HCT116 (cell line): ENCODE measurements at regions not wholly inside any gene's neighbourhood (a gene's known extent, or its start where the extent isn't known, plus 50 kb on each side); places are given as distances from the start of the nearest gene placed in this dataset.

Experiments
- ATAC-seq: fragments of 200-7000 bp; cut with Tn5 transposase; 2 replicates; pipeline ENCODE4 v1.9.1; 2020; ENCODE audit warnings: mild to moderate bottlenecking, moderate library complexity
- BruUV-seq: library from RNA; stranded (reverse); fragments of 400-500 nt; replicated peaks from 2 replicates; lab custom pipeline; 2021; lab: Mats Ljungman, UMichigan
- CTCF ChIA-PET: fragments of 300-600 bp; sonication (Branson Sonifier 250); formaldehyde crosslinking; loops from one replicate; lab custom pipeline; 2021; ENCODE audit warnings: antibody characterized with exemption; lab: Charles Lee
- POLR2A ChIA-PET: fragments of 300-600, 350-600 bp; sonication (Branson Sonifier 250); formaldehyde crosslinking; loops from one replicate; lab custom pipeline; 2021; ENCODE audit warnings: antibody characterized with exemption; lab: Charles Lee
- RAD21 ChIA-PET, 2 experiments: fragments of 300-600 bp; sonication (Branson Sonifier 250); formaldehyde crosslinking; loops; one replicate each; lab custom pipeline; 2023; ENCODE audit warnings: low total read pairs in 2 of 2; ENCODE audit not compliant: uncharacterized antibody in 2 of 2, unreplicated experiment in 2 of 2, low non-redundant PET in 1 of 2; lab: Charles Lee
- DNase-seq: peaks from one replicate; pipeline ENCODE4 v3.0.0-alpha.2; 2010; ENCODE audit warnings: low read depth, low spot score
- H2AFZ ChIP-seq: fragments of 200-600 bp; shearing (Covaris generic), sonication (generic); 2 replicates; pipeline ENCODE4 v1.6.1; 2017; ENCODE audit warnings: low read depth, mixed run types, mixed read lengths, antibody characterized with exemption, low read length; ENCODE audit not compliant: poor library complexity, severe bottlenecking
- H3K27ac ChIP-seq: 2 replicates; pipeline ENCODE4 v1.5.1; 2012; ENCODE audit warnings: low read depth, low read length
- H3K27me3 ChIP-seq: fragments of 200-600 bp; sonication (generic); 2 replicates; pipeline ENCODE4 v1.6.1; 2016; ENCODE audit warnings: mixed run types, low read length, mixed read lengths; ENCODE audit not compliant: insufficient read depth
- H3K36me3 ChIP-seq, 2 experiments: fragments of 200-500 bp in 1 of 2; fragments of 200-600 bp in 1 of 2; sonication (Bioruptor generic) in 1 of 2; sonication (generic) in 1 of 2; 2 replicates each; pipeline versions ENCODE4 v1.5.1 to v1.6.1; 2014 to 2016; ENCODE audit warnings: low read length in 2 of 2, inconsistent platforms in 1 of 2, mixed read lengths in 1 of 2, mixed run types in 1 of 2; ENCODE audit not compliant: insufficient read depth in 2 of 2, control insufficient read depth in 1 of 2
- H3K4me1 ChIP-seq, 2 experiments: fragments of 200-600 bp in 1 of 2; sonication (generic) in 1 of 2; 2 replicates each; pipeline versions ENCODE4 v1.5.1 to v1.6.1; 2012 to 2017; ENCODE audit warnings: low read length in 2 of 2, inconsistent platforms in 1 of 2, mild to moderate bottlenecking in 1 of 2, mixed read lengths in 1 of 2, mixed run types in 1 of 2, moderate library complexity in 1 of 2; ENCODE audit not compliant: insufficient read depth in 2 of 2, control insufficient read depth in 1 of 2
- H3K4me2 ChIP-seq: fragments of 200-600 bp; sonication (generic); 2 replicates; pipeline ENCODE4 v1.6.1; 2017; ENCODE audit warnings: mixed run types, low read length, mixed read lengths
- H3K4me3 ChIP-seq, 2 experiments: fragments of 200-600 bp in 1 of 2; sonication (generic) in 1 of 2; replicated peaks in 1 of 2; 2 replicates each; pipeline ENCODE4 v1.5.1; 2011 to 2016; ENCODE audit warnings: low read length in 2 of 2, control low read depth in 1 of 2, low read depth in 1 of 2, mild to moderate bottlenecking in 1 of 2, mixed read lengths in 1 of 2, mixed run types in 1 of 2
- H3K79me2 ChIP-seq: fragments of 200-600 bp; sonication (generic); 2 replicates; pipeline ENCODE4 v1.6.1; 2017; ENCODE audit warnings: mild to moderate bottlenecking, mixed run types, low read length, moderate library complexity, mixed read lengths; ENCODE audit not compliant: insufficient read depth
- H3K9ac ChIP-seq: fragments of 200-600 bp; sonication (generic); 2 replicates; pipeline ENCODE4 v1.6.1; 2016; ENCODE audit warnings: low read length, mixed read lengths
- H3K9me2 ChIP-seq: fragments of 200-600 bp; sonication (generic), shearing (Covaris generic); 2 replicates; pipeline ENCODE4 v1.6.1; 2017; ENCODE audit warnings: mixed run types, mild to moderate bottlenecking, moderate library complexity; ENCODE audit not compliant: insufficient read depth
- H3K9me3 ChIP-seq, 2 experiments: fragments of 200-500 bp in 1 of 2; fragments of 200-600 bp in 1 of 2; sonication (Bioruptor generic) in 1 of 2; sonication (generic) in 1 of 2; 2 replicates each; pipeline ENCODE4 v1.6.1; 2014 to 2017; ENCODE audit warnings: low read length in 2 of 2, mixed read lengths in 2 of 2, inconsistent platforms in 1 of 2, low read depth in 1 of 2, mild to moderate bottlenecking in 1 of 2, mixed run types in 1 of 2, moderate library complexity in 1 of 2; ENCODE audit not compliant: control insufficient read depth in 1 of 2, insufficient read depth in 1 of 2
- H4K20me1 ChIP-seq: fragments of 200-600 bp; sonication (generic), shearing (Covaris generic); 2 replicates; pipeline ENCODE4 v1.6.1; 2017; ENCODE audit warnings: mixed run types, mild to moderate bottlenecking, moderate library complexity; ENCODE audit not compliant: insufficient read depth
- CBX3 ChIP-seq: IDR thresholded peaks from 2 replicates; pipeline ENCODE4 v1.6.1; 2012; ENCODE audit warnings: low read depth
- CEBPB ChIP-seq: IDR thresholded peaks from 2 replicates; pipeline ENCODE4 v1.6.1; 2012; ENCODE audit warnings: low read depth
- EGR1 ChIP-seq: IDR thresholded peaks from 2 replicates; pipeline ENCODE4 v1.6.1; 2012; ENCODE audit warnings: low read depth
- ELF1 ChIP-seq: IDR thresholded peaks from 2 replicates; pipeline ENCODE4 v1.6.1; 2012; ENCODE audit warnings: low read depth, borderline replicate concordance
- EZH2 ChIP-seq: fragments of 200-600 bp; sonication (generic); IDR thresholded peaks from 2 replicates; pipeline ENCODE4 v1.6.1; 2017; ENCODE audit warnings: antibody characterized with exemption, mixed run types
- FOSL1 ChIP-seq: IDR thresholded peaks from 2 replicates; pipeline ENCODE4 v1.6.1; 2012; ENCODE audit warnings: low read depth
- JUND ChIP-seq: IDR thresholded peaks from 2 replicates; pipeline ENCODE4 v1.6.1; 2012
- MAX ChIP-seq: IDR thresholded peaks from 2 replicates; pipeline ENCODE4 v1.6.1; 2012
- RAD21 ChIP-seq: IDR thresholded peaks from 2 replicates; pipeline ENCODE4 v1.6.1; 2012; ENCODE audit warnings: low read depth, mild to moderate bottlenecking
- SIN3A ChIP-seq: IDR thresholded peaks from 2 replicates; pipeline ENCODE4 v1.6.1; 2012; ENCODE audit warnings: low read depth
- SP1 ChIP-seq: IDR thresholded peaks from 2 replicates; pipeline ENCODE4 v1.6.1; 2012; ENCODE audit warnings: low read depth
- YY1 ChIP-seq: IDR thresholded peaks from 2 replicates; pipeline ENCODE4 v1.6.1; 2011; ENCODE audit warnings: low read length, low read depth, moderate library complexity, mild to moderate bottlenecking; ENCODE audit not compliant: insufficient replicate concordance; ENCODE audit errors: extremely low read depth
- ZNF274 ChIP-seq: fragments of 200-500 bp; sonication (Bioruptor generic); IDR thresholded peaks from 2 replicates; pipeline ENCODE4 v1.6.1; 2014; ENCODE audit warnings: mild to moderate bottlenecking, low read depth, low read length, inconsistent platforms
- intact Hi-C: fragments of 100-400 bp; cut with micrococcal nuclease; formaldehyde crosslinking; loops from 2 replicates; pipeline ENCODE4 v1.10.0; 2022
- TF ChIP-seq, protein P1 (sequence below): IDR thresholded peaks from 2 replicates; pipeline ENCODE4 v1.6.1; 2012; ENCODE audit warnings: low read depth
- TF ChIP-seq, protein P2 (sequence below), 3 experiments: fragments of 200-600 bp in 1 of 3; sonication (generic) in 1 of 3; IDR thresholded peaks in 2 of 3; conservative IDR thresholded peaks in 1 of 3; 2 replicates each; pipeline ENCODE4 v1.5.1; 2012 to 2017; ENCODE audit warnings: low read depth in 2 of 3, low read length in 2 of 3, antibody characterized with exemption in 1 of 3, borderline replicate concordance in 1 of 3, control low read depth in 1 of 3, mild to moderate bottlenecking in 1 of 3, mixed read lengths in 1 of 3, mixed run types in 1 of 3, moderate library complexity in 1 of 3; ENCODE audit not compliant: insufficient read depth in 1 of 3

DNA sequence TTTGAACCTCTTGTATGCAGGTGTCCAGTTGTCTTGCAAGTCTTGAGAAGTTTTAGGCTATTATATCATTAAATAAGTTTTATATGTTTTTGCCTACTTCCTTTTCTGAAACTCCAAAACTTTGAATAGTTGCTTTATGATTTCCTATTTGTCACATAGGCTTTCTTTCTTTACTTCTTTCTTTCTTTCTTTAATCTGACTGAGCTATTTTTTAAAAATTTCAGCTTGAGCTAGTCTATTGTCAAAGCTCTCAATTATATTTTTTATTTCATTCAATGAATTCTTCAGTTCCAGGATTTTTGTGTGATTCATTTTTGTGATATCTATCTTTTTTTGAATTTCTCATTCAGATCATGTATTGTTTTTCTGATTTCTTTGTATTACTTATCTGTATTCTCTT, 102.1 kb upstream of the TMEM178A start:
- Histone ChIP-seq H3K27me3 (no peaks in the 10 kb centered on the region), H3K4me2 (no peak overlapping the region), H3K4me3 (no peak overlapping the region), H3K36me3 (no peaks in the 10 kb centered on the region), H3K4me1 (peaks cover 7 to 12% of the 10 kb centered on the region in 2 experiments; a peak in 3 of 4 replicates), H3K27ac (no peak overlapping the region), H4K20me1 (no peaks in the 10 kb centered on the region), H3K9ac (no peak overlapping the region), H3K9me2 (no peaks in the 10 kb centered on the region), H2AFZ (no peak overlapping the region), H3K79me2 (no peaks in the 10 kb centered on the region), H3K9me3 (peaks cover 0 to 13% of the 10 kb centered on the region in 2 experiments; a peak in 3 of 4 replicates)
- DNase-seq (no peak), ATAC-seq (no peak)
- BruUV-seq, result no TSS peak
- ChIA-PET RAD21 (no interaction called here), CTCF (no interaction called here), POLR2A (no interaction called here)
- intact Hi-C loops, result no loop called here
- no peak for TF ChIP-seq YY1
- no peak for TF ChIP-seq EZH2
- TF ChIP-seq, protein P1, sequence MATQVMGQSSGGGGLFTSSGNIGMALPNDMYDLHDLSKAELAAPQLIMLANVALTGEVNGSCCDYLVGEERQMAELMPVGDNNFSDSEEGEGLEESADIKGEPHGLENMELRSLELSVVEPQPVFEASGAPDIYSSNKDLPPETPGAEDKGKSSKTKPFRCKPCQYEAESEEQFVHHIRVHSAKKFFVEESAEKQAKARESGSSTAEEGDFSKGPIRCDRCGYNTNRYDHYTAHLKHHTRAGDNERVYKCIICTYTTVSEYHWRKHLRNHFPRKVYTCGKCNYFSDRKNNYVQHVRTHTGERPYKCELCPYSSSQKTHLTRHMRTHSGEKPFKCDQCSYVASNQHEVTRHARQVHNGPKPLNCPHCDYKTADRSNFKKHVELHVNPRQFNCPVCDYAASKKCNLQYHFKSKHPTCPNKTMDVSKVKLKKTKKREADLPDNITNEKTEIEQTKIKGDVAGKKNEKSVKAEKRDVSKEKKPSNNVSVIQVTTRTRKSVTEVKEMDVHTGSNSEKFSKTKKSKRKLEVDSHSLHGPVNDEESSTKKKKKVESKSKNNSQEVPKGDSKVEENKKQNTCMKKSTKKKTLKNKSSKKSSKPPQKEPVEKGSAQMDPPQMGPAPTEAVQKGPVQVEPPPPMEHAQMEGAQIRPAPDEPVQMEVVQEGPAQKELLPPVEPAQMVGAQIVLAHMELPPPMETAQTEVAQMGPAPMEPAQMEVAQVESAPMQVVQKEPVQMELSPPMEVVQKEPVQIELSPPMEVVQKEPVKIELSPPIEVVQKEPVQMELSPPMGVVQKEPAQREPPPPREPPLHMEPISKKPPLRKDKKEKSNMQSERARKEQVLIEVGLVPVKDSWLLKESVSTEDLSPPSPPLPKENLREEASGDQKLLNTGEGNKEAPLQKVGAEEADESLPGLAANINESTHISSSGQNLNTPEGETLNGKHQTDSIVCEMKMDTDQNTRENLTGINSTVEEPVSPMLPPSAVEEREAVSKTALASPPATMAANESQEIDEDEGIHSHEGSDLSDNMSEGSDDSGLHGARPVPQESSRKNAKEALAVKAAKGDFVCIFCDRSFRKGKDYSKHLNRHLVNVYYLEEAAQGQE, result no peak
- no peak for TF ChIP-seq JUND
- TF ChIP-seq ELF1, result no peak
- no peak for TF ChIP-seq FOSL1
- no peak for TF ChIP-seq EGR1

- no TSS peak for BruUV-seq
- Histone ChIP-seq H3K27me3 (no peaks in the 10 kb centered on the region), H3K36me3 (no peaks in the 10 kb centered on the region), H3K4me2 (no peak overlapping the region), H3K27ac (no peak overlapping the region; the same call in 1 of the 2 replicates), H3K9me3 (peaks cover 0 to 9% of the 10 kb centered on the region in 2 experiments; a peak in 3 of 4 replicates), H3K4me1 (peaks cover 12 to 25% of the 10 kb centered on the region in 2 experiments), H3K4me3 (no peak overlapping the region), H2AFZ (no peak overlapping the region), H3K79me2 (no peaks in the 10 kb centered on the region), H4K20me1 (no peaks in the 10 kb centered on the region), H3K9ac (no peak overlapping the region), H3K9me2 (no peaks in the 10 kb centered on the region)
- RAD21 ChIA-PET, result no interaction called here
- CTCF ChIA-PET, result interaction anchor here (1.3 kb wide), 1 partner anchor 26 kb away, joined by 4 read pairs; no protein-coding TSS in a partner anchor
- intact Hi-C loops, result no loop called here
- ATAC-seq (no peak), DNase-seq (no peak)
- POLR2A ChIA-PET, result no interaction called here
- TF ChIP-seq SIN3A (no peak), EGR1 (no peak), CEBPB (no peak), FOSL1 (no peak), RAD21 (no peak), MAX (no peak), SP1 (no peak), CBX3 (no peak), ZNF274 (no peak)
- TF ChIP-seq, protein P2, sequence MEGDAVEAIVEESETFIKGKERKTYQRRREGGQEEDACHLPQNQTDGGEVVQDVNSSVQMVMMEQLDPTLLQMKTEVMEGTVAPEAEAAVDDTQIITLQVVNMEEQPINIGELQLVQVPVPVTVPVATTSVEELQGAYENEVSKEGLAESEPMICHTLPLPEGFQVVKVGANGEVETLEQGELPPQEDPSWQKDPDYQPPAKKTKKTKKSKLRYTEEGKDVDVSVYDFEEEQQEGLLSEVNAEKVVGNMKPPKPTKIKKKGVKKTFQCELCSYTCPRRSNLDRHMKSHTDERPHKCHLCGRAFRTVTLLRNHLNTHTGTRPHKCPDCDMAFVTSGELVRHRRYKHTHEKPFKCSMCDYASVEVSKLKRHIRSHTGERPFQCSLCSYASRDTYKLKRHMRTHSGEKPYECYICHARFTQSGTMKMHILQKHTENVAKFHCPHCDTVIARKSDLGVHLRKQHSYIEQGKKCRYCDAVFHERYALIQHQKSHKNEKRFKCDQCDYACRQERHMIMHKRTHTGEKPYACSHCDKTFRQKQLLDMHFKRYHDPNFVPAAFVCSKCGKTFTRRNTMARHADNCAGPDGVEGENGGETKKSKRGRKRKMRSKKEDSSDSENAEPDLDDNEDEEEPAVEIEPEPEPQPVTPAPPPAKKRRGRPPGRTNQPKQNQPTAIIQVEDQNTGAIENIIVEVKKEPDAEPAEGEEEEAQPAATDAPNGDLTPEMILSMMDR (IDR thresholded peaks at IDR 0.05 in 2 of 3, conservative IDR thresholded peaks at IDR 0.05 in 1 of 3; ENCODE audit: borderline replicate concordance in 1 of 3, insufficient read depth in 1 of 3, low read depth in 2 of 3, low read length in 2 of 3), result no peak
Observed at GRCh38 chr2:39567507-39567906, 98.2 kb upstream of the TMEM178A start.
